ENCODE measurements at regions not wholly inside any gene's neighbourhood (a gene's known extent, or its start where the extent isn't known, plus 50 kb on each side); places are given as distances from the start of the nearest gene placed in this dataset.

- no peak for TF ChIP-seq CTCF (IDR thresholded peaks at IDR 0.05)
- TF ChIP-seq EZH2 (IDR thresholded peaks at IDR 0.05) = no peak
- no peak for TF ChIP-seq EZH2phosphoT487 (IDR thresholded peaks at IDR 0.05)
Measured at GRCh38 chr16:48011466-48011865, 144.3 kb downstream of the ABCC12 start.
